HG03108 (cell line): ENCODE measurements at regions not wholly inside any gene's neighbourhood (a gene's known extent, or its start where the extent isn't known, plus 50 kb on each side); places are given as distances from the start of the nearest gene placed in this dataset.

Source experiments
- ATAC-seq: cut with Tn5 transposase; IDR thresholded peaks from one replicate; pipeline ENCODE4 v1.9.1; 2021; ENCODE audit warnings: moderate library complexity; ENCODE audit not compliant: unreplicated experiment

GRCh38 chr10:61099756-61100155 lies 155.8 kb upstream of the RHOBTB1 start:
- no peak for ATAC-seq

- no peak for ATAC-seq
Observed at GRCh38 chr10:61098966-61099365, 155.0 kb upstream of the RHOBTB1 start.

- no peak for ATAC-seq
Observed at GRCh38 chr10:61097026-61097425, 153.0 kb upstream of the RHOBTB1 start.

- no peak for ATAC-seq
Observed at GRCh38 chr10:61096056-61096455, 152.1 kb upstream of the RHOBTB1 start.

GRCh38 chr10:61091531-61091930 lies 147.5 kb upstream of the RHOBTB1 start:
- ATAC-seq: no peak

- ATAC-seq: no peak
Observed at GRCh38 chr10:61089251-61089650, 145.3 kb upstream of the RHOBTB1 start.

GRCh38 chr10:61084493-61084892 lies 140.5 kb upstream of the RHOBTB1 start:
- no peak for ATAC-seq

GRCh38 chr10:61081301-61081700 lies 137.3 kb upstream of the RHOBTB1 start:
- ATAC-seq: no peak

GRCh38 chr10:61078542-61079275 lies 134.7 kb upstream of the RHOBTB1 start:
- no peak for ATAC-seq

GRCh38 chr10:61076572-61077114 lies 132.7 kb upstream of the RHOBTB1 start:
- ATAC-seq: no peak

- ATAC-seq: no peak
Observed at GRCh38 chr10:61073391-61073790, 129.4 kb upstream of the RHOBTB1 start.

GRCh38 chr10:61071580-61071979 lies 127.6 kb upstream of the RHOBTB1 start:
- no peak for ATAC-seq

GRCh38 chr10:61068471-61068870 lies 124.5 kb upstream of the RHOBTB1 start:
- ATAC-seq: no peak

GRCh38 chr10:61067671-61068336 lies 123.8 kb upstream of the RHOBTB1 start:
- no peak for ATAC-seq

- no peak for ATAC-seq
Observed at GRCh38 chr10:61066661-61067344, 122.8 kb upstream of the RHOBTB1 start.

- ATAC-seq: no peak
Observed at GRCh38 chr10:61065051-61065450, 121.1 kb upstream of the RHOBTB1 start.

GRCh38 chr10:61064356-61064755 lies 120.4 kb upstream of the RHOBTB1 start:
- ATAC-seq: no peak

- ATAC-seq: no peak
Observed at GRCh38 chr10:61063901-61064300, 119.9 kb upstream of the RHOBTB1 start.

GRCh38 chr10:61063034-61063433 lies 119.0 kb upstream of the RHOBTB1 start:
- ATAC-seq: no peak

- no peak for ATAC-seq
Observed at GRCh38 chr10:61061923-61062504, 118.0 kb upstream of the RHOBTB1 start.

GRCh38 chr10:61059636-61060035 lies 115.7 kb upstream of the RHOBTB1 start:
- ATAC-seq: no peak
